ENCODE measurements at regions not wholly inside any gene's neighbourhood (a gene's known extent, or its start where the extent isn't known, plus 50 kb on each side); places are given as distances from the start of the nearest gene placed in this dataset.
A peak's percentile ranks its signal among the peaks of the same experiment; 100 is the strongest.

DNA sequence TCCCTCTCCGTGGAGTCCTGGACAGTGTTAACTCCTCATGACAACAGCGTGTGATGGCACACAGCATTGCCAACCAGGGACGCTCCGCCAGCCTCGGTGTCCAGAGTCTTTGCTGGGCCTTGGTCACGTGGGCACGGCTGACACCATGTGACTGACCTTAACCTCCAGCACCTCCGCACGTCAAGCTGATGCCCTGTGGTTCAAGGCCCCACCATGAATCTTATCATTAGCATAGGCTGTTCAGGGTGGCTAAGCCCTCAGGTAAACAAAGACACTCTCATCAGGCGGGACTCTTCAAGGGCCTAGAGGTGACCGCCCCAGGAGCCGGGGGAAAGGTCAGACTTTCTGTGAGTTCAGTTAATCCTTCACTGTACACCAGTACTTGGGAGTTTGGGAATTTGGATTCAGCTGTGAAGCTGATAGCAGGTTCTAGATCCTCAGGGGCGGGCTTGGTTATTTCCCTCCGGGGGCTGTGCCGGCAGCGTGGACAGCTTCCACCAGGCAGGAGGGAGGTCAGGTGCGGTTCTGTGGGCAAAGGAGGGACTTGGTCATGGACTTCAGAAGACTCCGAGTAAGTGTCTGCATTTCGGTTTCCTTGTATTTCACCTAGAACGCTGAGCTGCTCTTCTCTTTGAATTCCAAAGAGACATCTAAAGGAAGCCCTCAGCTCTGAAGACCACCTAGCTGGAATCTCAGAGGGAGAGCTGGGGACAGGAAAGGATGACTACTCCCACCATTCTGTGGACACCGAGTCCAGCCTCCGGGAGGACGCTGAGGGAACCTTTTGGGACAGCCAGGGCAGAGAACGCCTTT, 195.5 kb upstream of the CIBAR2 start (continued):
- TF ChIP-seq, protein P1, sequence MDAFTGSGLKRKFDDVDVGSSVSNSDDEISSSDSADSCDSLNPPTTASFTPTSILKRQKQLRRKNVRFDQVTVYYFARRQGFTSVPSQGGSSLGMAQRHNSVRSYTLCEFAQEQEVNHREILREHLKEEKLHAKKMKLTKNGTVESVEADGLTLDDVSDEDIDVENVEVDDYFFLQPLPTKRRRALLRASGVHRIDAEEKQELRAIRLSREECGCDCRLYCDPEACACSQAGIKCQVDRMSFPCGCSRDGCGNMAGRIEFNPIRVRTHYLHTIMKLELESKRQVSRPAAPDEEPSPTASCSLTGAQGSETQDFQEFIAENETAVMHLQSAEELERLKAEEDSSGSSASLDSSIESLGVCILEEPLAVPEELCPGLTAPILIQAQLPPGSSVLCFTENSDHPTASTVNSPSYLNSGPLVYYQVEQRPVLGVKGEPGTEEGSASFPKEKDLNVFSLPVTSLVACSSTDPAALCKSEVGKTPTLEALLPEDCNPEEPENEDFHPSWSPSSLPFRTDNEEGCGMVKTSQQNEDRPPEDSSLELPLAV (CRISPR knock-in tag; conservative IDR thresholded peaks at IDR 0.05; ENCODE audit: low read depth): no peak
- TF ChIP-seq MEIS1 (CRISPR knock-in tag; IDR thresholded peaks at IDR 0.05; ENCODE audit: borderline replicate concordance) (peak; percentile 100), NFYB (CRISPR knock-in tag; IDR thresholded peaks at IDR 0.05) (no peak; the same call in 1 of the 2 replicates), HNRNPLL (IDR thresholded peaks at IDR 0.05; ENCODE audit: low read depth, low read length, poor library complexity, severe bottlenecking) (no peak), BCL6 (CRISPR knock-in tag; IDR thresholded peaks at IDR 0.05) (peak; percentile 99), ZSCAN30 (CRISPR knock-in tag; IDR thresholded peaks at IDR 0.05) (peak; percentile 89; the same call in 1 of the 2 replicates), SYNCRIP (IDR thresholded peaks at IDR 0.05; ENCODE audit: insufficient read depth, low read depth, low read length) (no peak), ZFP36L2 (CRISPR knock-in tag; IDR thresholded peaks at IDR 0.05) (no peak), SOX5 (CRISPR knock-in tag; IDR thresholded peaks at IDR 0.05; ENCODE audit: borderline replicate concordance) (peak; percentile 95), ZNF792 (CRISPR knock-in tag; IDR thresholded peaks at IDR 0.05) (peak; percentile 96), ZKSCAN5 (CRISPR knock-in tag; IDR thresholded peaks at IDR 0.05) (no peak), ZNF367 (CRISPR knock-in tag; IDR thresholded peaks at IDR 0.05; ENCODE audit: borderline replicate concordance) (peak; percentile 77; the same call in 1 of the 2 replicates), TBX3 (IDR thresholded peaks at IDR 0.05; ENCODE audit: borderline replicate concordance) (peak; percentile 98), ELF1 (CRISPR knock-in tag; IDR thresholded peaks at IDR 0.05) (peak; percentile 43; the same call in 1 of the 2 replicates), CTCF (CRISPR knock-in tag; IDR thresholded peaks at IDR 0.05) (peak; percentile 20; the same call in 1 of the 2 replicates), ZNF724P (CRISPR knock-in tag; IDR thresholded peaks at IDR 0.05; ENCODE audit: borderline replicate concordance) (peak; percentile 95), ZNF577 (CRISPR knock-in tag; IDR thresholded peaks at IDR 0.05; ENCODE audit: borderline replicate concordance, low read depth) (0 out of 2 replicates have a peak, but pooled peaks have one; percentile 74), NRL (CRISPR knock-in tag; IDR thresholded peaks at IDR 0.05; ENCODE audit: borderline replicate concordance) (peak; percentile 96), SOX13 (IDR thresholded peaks at IDR 0.05) (peak; percentile 93), SOX13 (CRISPR knock-in tag; conservative IDR thresholded peaks at IDR 0.05 in 1 of 2, IDR thresholded peaks at IDR 0.05 in 1 of 2) (peak in 1 of 2 experiments; percentile 97; a peak in 2 of 4 replicates), NCOA5 (CRISPR knock-in tag; IDR thresholded peaks at IDR 0.05) (no peak), ZNF616 (CRISPR knock-in tag; IDR thresholded peaks at IDR 0.05; ENCODE audit: low read depth) (no peak), IRF2 (CRISPR knock-in tag; IDR thresholded peaks at IDR 0.05) (peak; percentile 93)
- TF ChIP-seq, protein P2, sequence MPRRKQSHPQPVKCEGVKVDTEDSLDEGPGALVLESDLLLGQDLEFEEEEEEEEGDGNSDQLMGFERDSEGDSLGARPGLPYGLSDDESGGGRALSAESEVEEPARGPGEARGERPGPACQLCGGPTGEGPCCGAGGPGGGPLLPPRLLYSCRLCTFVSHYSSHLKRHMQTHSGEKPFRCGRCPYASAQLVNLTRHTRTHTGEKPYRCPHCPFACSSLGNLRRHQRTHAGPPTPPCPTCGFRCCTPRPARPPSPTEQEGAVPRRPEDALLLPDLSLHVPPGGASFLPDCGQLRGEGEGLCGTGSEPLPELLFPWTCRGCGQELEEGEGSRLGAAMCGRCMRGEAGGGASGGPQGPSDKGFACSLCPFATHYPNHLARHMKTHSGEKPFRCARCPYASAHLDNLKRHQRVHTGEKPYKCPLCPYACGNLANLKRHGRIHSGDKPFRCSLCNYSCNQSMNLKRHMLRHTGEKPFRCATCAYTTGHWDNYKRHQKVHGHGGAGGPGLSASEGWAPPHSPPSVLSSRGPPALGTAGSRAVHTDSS (CRISPR knock-in tag; conservative IDR thresholded peaks at IDR 0.05): no peak
